RWPE1 (cell line): ENCODE measurements at regions not wholly inside any gene's neighbourhood (a gene's known extent, or its start where the extent isn't known, plus 50 kb on each side); places are given as distances from the start of the nearest gene placed in this dataset.

Experiments
- CTCF ChIA-PET: fragments of 350-600 bp; sonication (Branson Sonifier 250); formaldehyde crosslinking; extraction: SDS; loops from one replicate; lab custom pipeline; 2021; lab: Yijun Ruan, JAX
- POLR2A ChIA-PET: fragments of 400-600 bp; formaldehyde crosslinking; extraction: SDS; loops from one replicate; lab custom pipeline; 2020; ENCODE audit warnings: antibody characterized with exemption; ENCODE audit not compliant: low non-redundant PET; lab: Yijun Ruan, JAX
- DNase-seq: peaks from one replicate; pipeline ENCODE4 v3.0.0; 2012; ENCODE audit warnings: low spot score
- H3K27ac ChIP-seq: fragments of 450-650 bp; 2 replicates; pipeline ENCODE4 v1.5.1; 2017
- CTCF ChIP-seq: fragments of 450-650 bp; conservative IDR thresholded peaks from 2 replicates; pipeline ENCODE4 v1.5.1; 2017; ENCODE audit warnings: low read depth, mild to moderate bottlenecking

DNA sequence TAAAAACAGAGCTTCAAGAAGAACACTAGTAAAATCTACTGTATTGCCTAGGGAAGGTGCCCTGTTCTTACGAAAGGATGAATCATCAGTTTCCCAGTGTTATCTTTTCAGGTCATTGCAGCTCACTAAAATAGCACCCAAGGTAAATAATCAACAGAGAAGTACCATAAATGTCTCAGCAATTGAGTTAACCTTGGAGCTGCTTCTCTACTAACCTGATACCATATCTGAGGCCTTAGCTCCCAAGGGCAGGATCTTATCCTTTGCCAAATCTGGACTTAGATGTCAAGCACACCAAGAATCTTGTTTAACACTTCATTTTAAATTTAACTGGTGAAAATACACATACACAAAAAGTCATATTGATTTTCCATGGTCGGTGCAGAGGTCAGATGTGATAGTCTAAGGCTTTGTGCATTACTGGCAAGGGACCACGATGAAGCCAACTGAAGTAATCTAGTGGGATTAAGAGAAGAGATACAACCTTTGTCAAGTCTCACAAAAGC lies 81.5 kb downstream of the EDN1 start:
- DNase-seq: peak; percentile 41
- CTCF ChIA-PET: interaction anchor here (0.6 kb wide), 1 partner anchor 48 kb away, joined by 3 read pairs; no protein-coding TSS in a partner anchor

DNA sequence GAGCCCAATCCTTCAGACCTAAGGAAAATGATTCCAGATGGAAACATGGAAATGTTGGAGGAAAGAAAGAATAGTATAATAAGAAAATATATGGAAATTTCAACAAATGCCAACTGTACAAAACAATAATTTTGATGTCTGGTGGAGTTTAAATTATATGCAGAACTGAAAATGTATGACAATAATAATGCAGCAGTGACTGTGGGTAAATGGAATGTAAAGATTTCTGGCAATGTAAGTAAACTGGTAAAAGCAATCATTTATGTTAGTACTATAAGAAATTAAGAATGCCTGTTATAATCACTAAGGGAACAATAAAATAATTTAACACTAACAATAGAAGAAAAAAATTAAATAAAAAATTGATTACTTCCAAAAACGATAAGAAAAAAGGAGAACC lies 89.0 kb downstream of the EDN1 start:
- ChIA-PET CTCF (no interaction called here), POLR2A (no interaction called here)
- no peak for DNase-seq
- no peak overlapping the region for H3K27ac ChIP-seq
- no peak for TF ChIP-seq CTCF

More for the DNA sequence above, 81.5 kb downstream of the EDN1 start:
- POLR2A ChIA-PET: no interaction called here
- TF ChIP-seq CTCF: no peak
- no peak overlapping the region for H3K27ac ChIP-seq

GRCh38 chr6:12381587-12381986 lies 91.4 kb downstream of the EDN1 start:
- ChIA-PET POLR2A (no interaction called here), CTCF (no interaction called here)
- no peak overlapping the region for H3K27ac ChIP-seq
- peak; percentile 8 for DNase-seq
- TF ChIP-seq CTCF: no peak

GRCh38 chr6:12383448-12383847 lies 93.3 kb downstream of the EDN1 start:
- DNase-seq: no peak
- H3K27ac ChIP-seq: no peak overlapping the region
- CTCF ChIA-PET: no interaction called here
- POLR2A ChIA-PET: no interaction called here
- no peak for TF ChIP-seq CTCF

DNA sequence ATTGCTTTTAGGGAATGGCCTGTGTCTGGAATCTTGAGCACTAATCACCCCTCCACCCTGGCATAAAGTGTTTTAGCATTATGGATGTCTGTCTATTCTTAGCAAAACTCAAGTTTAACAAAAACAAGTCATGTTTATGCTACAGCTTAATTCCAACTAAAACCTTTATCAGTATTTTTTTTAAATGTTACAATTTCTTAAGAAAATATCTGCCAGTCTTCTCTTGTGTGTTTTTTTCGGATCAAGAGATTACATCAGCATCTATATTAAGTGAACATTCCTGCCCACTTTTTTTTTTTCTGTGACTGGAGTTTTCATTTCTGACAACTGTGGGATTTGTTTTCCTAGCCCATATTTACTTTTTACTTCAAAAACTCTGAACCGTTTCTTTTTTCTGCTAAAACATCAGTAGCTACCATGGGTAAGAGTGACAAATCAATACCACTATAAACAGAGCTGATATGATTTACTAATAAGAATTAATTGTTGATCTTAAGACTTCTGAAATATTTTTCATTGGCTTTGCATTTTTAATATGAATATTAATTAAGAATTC lies 94.3 kb downstream of the EDN1 start:
- POLR2A ChIA-PET: no interaction called here
- CTCF ChIA-PET: interaction anchor here (1.1 kb wide), 1 partner anchor 58 kb away, joined by 3 read pairs; no protein-coding TSS in a partner anchor
- no peak for TF ChIP-seq CTCF
- DNase-seq: no peak
- H3K27ac ChIP-seq: no peak overlapping the region

- CTCF ChIA-PET: interaction anchor here (0.7 kb wide), 1 partner anchor 118 kb away, joined by 3 read pairs; no protein-coding TSS in a partner anchor
- TF ChIP-seq CTCF: no peak
- H3K27ac ChIP-seq: no peak overlapping the region
- no peak for DNase-seq
- POLR2A ChIA-PET: no interaction called here
These were observed 95.2 kb downstream of the EDN1 start for GRCh38 chr6:12385316-12385715.
